NCI-H2196 treated with DMSO at 0.1 percent for 48 hours (cell line): ENCODE measurements at regions not wholly inside any gene's neighbourhood (a gene's known extent, or its start where the extent isn't known, plus 50 kb on each side); places are given as distances from the start of the nearest gene placed in this dataset.

Experiments used
- DNase-seq: peaks from one replicate; lab custom pipeline; 2025; ENCODE audit not compliant: unreplicated experiment; lab: John Stamatoyannopoulos, UW

DNA sequence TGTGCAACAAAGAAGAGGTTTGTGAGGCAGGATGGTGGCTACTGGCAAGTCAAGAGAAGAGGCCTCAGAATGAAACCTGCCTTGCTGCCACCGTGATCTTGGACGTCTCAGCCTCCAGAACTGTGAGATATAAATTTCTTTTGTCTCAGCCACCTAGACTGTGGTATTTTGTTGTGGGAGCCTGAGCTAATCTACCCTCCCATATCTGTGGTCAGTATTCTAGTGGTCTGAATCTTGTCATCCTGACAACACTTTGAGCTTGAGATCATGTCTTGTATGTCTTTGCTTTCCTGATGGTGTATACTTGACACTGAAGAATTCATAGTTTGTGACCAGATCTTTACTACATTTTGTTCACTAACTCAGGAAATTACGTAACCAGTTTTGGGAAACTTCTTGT is 240.6 kb upstream of the GOLIM4 start:
- no peak for DNase-seq

DNA sequence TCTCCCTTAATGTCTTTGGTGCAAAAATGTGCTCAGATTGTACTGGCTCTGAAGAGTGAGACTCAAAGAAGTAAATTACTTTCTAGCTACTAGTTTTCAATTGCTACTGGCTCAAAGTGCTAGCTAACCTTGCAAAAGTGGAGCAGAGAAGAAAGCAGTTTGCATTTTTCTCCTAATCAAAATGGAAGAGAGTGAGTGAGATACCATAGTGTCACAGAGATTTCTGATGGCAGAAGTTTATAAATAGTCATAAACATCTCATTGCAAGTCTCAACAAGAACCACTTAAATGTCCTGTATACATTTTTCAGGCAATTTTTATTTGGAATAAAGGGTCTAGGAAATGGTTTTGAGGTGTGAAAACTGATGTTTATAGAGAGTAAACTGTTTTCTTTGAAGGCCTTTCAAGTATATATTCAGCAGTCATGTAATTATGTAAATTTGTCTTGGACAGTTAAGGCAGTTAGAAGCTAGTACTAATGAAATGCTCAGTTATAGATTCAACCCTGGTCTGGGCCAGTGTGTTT is 237.7 kb upstream of the GOLIM4 start:
- DNase-seq = no peak

DNA sequence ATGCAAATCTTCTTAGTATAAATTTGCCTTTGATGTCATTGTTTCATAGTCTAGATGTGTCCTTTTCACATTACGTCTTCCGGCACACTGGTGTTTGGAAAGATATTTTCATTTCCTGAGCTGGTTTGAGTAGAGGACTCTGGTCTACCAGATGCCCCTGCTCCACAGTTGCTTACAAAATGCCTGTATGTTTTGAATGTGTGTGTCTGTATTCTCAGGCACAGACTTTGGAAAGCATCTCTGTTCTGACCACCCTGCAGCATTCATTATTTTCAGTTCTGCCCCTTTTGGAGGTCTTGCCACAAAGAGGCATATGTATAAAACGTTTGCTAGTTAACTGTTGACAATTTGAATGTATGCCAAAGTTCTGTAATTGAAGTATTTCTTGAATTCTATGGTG is 236.0 kb upstream of the GOLIM4 start:
- no peak for DNase-seq

DNA sequence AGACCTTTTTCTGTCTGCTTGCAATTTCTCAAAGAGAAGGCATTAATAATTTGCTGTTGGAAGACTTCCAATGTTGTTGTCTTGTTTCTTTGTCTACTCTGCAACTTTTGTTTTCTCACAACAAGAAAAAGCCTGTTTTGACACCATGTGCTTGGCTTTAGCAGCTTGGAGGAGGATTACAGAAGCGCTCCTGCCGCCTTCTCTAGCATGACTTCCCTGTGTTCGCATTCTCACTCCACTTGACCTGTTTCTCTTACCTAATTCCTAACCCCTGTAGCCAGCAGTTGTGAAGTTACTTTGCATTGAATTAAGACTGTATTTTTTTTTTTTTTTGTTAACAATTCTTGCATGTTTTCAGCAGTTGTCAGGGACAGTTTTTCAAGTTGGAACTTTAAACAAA is 235.3 kb upstream of the GOLIM4 start:
- no peak for DNase-seq

DNA sequence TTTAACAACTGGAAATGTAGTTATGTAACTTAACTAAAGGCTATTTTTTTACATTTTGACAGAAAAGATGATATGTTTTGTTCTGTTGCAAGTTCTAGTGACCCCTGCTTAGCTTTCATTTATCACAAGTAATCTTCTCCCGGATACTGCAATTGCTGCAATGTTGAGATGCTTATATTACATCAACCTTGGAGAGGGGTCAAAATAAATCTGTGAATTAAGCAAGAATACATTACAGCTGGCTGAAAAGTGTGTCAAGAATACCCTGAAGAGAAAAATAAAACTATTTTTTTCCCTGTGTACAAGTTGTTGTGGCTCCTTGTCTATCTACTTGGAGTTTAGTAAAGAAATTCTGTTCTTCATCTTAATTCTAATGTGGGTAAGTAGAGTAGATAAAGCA is 232.1 kb upstream of the GOLIM4 start:
- DNase-seq = no peak

DNA sequence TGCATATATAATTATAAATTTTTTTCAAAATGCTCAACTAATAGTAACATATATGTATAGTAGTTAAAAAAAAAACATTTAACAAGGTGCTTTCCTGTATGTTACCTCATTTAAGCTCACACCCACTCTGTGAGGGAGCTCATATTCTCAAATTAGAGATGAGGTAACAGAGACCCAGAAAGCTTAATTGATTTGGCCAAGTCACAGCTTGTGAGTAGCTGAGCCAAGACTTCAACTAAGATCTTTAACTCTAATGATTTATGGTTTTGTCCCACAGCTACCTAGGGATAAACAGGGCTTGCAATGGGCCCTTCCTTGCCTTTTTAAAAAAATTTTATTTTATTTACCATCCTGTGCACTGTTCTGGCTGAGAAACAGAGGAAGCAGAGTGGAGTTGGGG is 230.0 kb upstream of the GOLIM4 start:
- no peak for DNase-seq

DNA sequence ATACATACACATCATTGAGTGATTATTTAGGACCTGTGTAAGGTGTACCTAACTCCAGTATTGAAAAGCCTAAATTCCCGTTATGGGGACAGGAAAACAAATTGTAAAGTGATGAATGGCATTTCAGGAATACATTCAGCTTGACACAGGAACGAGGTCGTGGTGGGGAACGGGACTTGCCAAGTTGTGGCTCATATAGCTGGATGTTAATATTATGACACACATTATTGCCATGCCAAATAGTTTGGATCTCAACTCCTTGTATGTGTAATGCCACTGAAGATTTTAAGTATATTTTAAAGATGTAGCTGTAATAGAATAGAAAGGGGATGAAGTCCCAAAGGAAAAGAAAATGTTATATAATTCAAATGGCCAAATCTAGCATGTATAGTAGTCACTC is 227.2 kb upstream of the GOLIM4 start:
- no peak for DNase-seq

DNA sequence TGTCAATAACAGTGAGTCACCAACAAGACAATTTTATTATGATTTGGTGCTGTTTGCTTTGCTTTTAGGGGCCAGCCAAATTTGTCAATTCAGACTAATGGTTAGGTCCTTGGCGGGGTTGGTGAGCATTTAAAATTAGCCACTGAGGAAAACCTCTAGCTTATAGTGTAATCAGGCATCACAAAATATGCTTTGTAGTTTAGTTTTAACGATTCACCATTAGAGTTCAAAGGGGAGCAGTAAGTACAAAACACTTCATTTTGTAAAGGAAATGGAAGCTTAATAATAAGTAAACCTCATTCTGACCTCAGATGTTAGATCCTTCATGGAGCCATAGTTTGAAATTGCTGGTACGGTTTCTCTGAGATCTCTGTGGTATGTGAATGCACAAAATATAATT is 218.4 kb upstream of the GOLIM4 start:
- no peak for DNase-seq

DNA sequence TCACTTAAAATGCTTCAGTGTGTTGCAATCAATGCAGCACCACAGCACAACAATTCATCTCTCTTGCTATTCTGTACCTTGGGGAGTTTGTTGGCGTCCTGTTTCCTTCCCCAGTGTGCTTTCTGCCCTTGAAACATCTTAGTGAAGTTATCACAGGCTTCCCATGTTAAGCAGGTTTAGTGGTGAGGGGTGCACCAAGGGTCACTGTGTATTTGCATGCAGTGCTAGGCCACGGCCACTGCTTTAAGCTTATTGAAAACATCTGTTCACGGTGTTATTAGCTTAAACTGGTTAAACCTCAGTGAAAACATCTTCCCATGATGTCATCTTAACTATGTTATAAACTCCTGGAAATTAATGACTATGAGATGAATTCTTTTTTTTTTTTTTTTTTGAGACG is 217.3 kb upstream of the GOLIM4 start:
- DNase-seq = no peak

DNA sequence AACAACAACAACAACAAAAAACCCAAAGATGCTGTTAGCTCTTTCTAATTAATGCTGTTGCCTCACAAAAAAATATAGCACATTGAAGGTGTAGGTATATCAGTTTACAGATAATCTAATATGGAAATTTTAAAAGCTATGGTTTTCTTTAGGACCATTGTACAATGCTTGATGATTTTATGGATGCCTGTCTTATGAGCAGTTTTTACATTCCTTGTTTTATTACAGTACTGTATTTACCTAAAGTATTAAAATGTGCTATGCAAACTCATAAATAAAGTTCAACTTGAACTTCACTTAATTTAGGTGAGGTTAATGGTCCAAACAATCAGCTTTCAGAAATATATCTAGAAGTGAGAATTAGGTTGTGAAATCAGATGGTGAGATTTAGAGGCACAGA is 212.2 kb upstream of the GOLIM4 start:
- no peak for DNase-seq

DNA sequence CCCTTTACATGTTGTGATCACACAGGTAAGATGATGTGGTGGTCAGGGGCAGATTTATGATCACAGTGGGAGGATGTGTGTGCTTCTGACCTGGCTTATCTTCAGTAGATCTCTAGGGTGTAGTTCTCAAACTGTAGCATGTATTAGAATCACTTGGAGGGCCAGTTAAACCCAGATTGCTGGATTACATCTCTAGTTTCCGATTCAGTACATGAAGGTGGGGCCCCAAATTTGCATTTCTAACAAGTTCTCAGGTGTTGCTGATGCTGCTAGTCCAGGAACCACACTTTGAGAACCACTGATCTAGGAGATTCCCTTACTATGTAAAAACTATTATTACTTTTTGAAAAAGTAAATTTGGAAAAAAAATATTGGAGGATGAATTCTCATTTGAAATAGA is 199.3 kb upstream of the GOLIM4 start:
- DNase-seq = no peak

DNA sequence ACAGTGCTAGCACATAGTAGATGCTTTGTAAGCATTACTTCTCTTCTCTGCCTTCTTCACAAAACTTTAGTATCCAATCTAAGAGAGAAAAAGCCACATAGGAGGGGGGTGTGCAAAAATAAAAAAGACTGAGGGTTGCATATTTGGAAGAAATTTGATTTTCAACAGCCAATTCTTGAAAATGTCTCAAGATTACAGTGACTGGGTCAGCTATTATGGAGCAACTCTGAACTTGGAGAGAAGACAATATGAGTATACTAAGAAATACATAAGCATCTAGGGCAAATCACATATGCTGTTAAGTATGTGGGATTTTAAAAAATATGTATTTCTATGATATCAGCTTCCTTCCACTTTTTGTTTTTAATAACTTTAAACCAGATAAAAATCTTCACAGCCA is 196.6 kb upstream of the GOLIM4 start:
- DNase-seq = no peak

DNA sequence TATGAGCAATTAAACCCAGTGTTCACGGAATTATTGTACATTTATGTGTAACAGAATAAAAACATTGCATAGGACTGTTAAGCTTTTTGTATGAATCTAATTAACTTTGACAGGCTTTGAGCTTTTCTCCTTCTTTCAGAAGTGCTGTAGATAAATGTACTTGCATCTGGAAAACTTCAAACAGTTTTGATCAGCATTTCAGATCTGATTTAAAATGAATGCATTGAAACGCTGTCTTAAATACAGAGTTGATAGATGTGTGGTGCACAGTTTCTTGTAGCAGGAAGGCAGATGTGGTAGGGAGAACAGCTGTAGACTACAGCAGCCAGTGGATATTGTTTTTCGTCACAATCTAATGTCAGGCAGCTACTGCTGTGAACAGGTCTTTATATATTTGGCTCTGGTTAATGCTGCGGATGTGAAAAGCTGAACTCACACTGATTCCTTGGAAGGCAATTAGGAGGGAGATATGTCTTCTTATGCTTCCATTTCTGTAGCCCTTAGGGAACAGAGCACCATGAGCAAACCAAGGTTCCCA is 193.8 kb upstream of the GOLIM4 start:
- DNase-seq = no peak

DNA sequence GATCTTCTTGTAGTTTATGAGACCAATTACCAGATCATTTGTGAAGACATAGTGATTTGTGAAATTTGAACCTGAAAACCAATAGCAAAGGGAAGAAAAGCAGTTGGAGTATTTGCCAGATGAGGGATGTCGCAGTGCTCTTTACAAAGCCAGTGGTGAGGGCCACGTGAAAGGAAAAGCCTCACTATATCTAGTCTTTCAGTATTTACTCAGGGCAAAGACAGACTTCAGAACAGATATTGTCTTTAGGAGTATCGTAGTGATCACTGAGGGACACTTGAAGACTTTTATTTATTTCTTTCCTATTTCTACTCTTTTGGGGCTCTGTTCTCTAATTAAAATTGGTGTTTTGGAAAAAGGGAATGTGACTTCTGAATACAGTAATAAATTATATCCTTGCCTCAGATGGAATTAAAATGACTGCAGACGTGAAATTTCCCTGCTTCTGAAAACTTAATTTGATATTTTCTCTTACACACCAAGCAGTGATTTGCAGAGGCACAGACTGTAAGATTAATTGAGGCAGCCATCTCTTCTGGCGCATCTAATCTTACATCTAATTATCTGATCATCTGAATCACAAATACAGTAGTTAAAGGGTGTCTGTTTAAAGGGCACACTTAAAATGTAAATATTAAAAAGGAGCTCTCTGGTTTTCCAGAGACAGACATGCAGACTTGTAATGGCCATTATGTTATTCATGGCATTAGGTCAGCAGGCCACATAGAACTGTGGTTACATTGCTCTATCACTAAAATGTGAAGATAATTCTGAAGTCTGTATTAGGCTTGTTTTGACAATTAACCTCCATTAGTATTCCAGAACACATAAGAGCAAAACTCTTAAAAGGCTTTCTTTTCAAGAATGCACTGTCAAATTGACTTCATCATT is 193.0 kb upstream of the GOLIM4 start:
- no peak for DNase-seq

DNA sequence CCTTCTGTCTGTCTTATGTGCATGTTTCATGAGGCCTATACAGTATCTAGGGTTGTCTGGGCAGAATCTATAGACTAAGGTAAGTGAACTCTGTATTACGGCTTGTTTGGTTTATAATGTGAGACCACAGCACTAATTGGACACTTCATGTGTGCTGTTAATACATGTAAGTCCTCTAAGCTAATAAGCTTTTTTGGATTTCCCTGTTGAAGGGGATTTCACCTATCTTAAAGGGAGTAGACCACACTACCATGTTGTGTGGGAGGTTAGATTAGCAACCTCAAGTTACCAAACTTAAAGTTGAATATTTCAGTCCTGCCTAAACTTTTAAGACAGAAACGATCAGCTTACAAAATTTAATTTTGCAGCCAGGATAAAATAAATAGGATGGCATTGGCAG is 189.8 kb upstream of the GOLIM4 start:
- DNase-seq = no peak

DNA sequence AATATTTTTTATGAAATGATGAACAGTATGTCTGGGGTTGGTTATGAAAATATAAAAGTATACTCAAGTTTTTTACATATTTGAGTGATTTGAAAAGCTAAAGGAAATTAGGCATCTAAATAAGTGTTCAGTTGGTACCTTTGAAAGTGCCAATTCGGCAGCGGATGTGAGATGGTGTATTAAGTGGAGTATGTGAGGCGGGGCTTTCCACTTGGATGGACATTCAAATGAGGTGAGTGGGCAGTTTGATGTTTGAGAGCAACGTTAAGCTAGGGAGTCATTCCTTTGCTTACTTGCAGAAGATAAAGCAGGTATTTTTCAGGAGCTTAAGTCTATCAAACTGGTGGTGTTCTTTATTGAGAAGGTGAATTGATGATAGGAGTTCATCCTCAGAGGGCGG is 189.0 kb upstream of the GOLIM4 start:
- no peak for DNase-seq

DNA sequence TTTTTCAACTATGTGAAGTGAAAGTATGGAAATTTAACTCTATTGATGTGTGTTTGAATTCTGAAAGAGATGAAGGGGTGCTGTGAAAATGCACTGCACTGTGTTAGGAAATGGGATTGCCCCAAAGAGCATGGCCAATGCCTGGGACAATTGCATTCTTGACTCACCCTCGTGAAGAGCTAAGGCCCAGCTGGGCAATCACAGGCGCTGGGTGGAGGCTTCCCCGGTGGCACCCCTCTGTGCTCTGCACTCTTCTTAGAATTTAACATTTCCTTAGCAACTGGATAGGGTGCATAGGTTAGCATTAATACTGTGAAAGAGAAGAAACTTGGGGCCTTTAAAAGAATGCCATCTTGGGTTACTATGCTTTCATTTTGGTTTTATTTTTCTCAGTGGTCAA is 179.9 kb upstream of the GOLIM4 start:
- no peak for DNase-seq

DNA sequence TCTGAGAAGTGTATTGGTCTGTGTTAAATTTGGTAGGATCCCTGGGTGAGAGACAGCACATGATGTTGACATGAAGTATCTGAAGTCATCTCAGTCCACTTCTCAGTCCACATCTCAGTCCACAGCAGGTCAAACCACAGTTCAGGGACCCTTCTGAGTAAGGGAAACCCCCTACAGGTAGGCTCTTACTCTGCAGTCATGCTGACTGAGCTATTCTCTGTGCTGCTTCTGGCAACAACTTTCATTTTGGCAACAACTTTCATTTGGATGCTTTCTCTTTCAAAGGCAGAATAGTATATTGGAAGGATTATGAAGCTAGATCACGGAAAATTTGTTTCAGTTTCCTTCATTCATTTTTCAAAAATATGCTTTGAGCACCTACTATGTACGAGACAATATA is 178.2 kb upstream of the GOLIM4 start:
- DNase-seq = no peak

DNA sequence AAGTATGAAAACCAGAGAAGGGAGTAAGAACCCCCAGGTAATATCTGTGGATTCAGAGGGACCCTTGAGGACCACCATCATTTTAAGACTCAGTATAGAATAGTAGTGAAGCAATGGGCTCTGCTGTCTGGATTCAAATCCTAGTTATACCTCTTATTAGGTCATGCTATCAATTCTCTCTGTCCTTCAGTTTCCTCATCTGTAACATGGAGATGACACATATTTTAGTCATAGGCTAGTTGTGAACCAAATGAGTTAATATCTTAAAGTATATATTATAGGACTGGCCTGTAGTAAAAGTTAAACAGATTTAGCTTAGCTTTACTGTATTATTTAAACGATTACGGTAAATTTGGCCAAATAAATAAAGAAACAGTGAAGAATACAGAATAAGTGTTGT is 177.3 kb upstream of the GOLIM4 start:
- no peak for DNase-seq

DNA sequence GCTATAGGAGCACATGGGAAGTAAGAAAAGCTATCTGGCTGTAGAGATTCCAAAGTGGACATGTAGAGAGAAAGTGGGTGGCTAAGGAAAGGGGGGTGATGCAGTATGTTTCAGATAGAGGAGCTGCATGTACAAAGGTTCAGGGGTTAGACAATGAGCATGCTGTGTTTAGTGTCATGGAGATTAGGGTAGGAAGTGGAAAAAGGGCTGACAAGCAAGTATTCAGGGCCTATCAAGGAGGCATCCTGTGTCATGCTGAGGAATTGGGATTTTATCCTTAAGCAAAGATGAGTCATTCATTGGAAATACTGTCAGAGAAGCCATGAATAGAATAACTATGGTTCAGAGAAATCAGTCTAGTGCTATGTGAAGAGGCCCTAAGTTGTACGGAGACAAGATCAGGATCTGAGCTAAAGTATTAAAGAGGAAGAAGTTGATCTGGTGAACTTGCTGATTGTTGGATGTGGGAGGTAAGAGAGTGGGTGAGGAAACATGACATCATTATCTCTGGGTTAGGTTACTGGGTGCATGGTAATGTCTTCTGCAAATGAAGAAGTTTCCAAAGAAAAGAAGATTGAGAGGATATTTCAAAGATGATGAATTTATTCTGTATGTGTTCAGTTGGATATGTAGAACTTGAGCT is 176.7 kb upstream of the GOLIM4 start:
- no peak for DNase-seq

DNA sequence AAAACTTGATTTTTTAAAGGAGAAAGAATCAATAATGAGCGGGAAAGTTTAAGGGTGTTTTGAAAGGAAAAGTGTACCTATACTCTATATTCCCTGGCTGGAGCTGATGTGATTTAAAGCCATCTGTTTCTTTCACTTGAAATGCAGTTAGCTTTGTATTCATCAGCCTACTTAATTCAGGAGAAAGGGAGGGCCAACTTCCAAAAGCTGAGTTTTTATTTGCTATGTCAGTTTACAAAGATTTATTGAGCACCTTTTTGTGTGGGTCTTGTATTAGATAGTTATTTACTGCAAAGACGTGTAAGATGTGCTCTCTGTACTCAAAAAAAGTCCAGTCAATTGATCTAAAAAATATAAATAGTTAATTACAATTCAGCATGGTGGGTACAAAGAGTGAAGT is 176.2 kb upstream of the GOLIM4 start:
- DNase-seq = no peak

DNA sequence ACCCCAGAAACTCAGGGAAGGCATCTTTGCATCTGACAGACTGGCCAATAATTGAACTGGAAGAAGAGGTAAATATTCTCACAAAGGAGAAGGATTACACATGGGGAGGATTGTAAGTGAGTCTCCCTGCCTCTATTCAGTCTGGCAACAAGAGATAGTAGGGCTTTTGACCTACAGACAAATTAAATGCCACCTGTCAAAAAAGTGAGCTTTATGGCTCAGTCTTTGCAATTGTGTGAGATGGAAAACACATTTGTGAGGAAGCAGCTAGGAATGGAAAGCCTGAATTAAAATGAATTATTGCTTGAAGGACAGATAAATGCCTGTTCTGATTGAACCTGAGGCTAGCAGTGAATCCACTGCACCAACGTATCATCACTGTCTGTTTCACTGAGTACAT is 173.3 kb upstream of the GOLIM4 start:
- no peak for DNase-seq
